ENCODE measurements at regions not wholly inside any gene's neighbourhood (a gene's known extent, or its start where the extent isn't known, plus 50 kb on each side); places are given as distances from the start of the nearest gene placed in this dataset.
"Not testable (repeated sequence)": the region's sequence is repeated elsewhere in the genome, so short reads cannot be mapped to it uniquely, and the experiment has no call there.

DNA sequence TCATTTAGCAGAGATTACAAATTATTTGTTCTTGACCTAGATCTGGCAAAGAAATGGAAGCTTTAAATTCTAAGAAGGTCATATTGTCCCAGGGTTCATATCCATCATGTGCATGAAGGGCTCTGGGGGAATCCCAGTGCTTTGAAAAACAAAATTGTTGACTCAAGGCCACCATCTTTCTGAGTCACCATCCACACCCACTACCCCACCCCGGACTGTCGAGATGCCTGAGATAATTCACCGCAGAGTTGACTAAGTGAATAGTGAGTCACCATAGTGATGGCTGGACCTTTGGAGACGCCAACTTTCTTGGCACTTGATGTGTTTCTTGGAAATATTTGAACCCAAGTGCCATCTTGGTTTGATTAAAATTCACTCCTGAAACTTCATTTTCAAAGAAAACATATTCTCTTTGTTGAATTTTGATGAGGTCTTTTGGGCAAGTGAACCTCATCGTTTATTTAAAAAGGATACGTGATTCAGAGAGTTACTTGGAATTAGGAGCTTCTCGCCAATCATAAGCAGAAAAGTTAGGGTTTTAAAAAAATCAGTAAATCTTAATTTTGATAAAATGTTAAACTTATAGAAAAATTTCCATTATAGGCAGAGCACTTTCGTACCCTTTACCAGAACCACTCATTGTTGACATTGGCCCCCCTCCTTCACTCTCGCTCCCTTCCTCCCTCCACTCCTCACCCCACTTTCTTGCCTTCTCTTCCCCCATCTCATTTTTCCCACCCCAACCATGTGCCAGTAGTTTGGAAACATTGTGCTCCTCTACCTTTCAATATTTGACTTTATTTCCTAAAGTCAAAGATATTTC lies 53.0 kb upstream of the LYZL2 start:
- H3K79me2 ChIP-seq (ENCODE audit: insufficient read depth, low read length); H3K4me1 ChIP-seq (ENCODE audit: insufficient read depth, low read length); H3K4me2 ChIP-seq (ENCODE audit: low read depth, low read length); H3K4me3 ChIP-seq (replicated peaks in 1 of 3; ENCODE audit: insufficient read depth in 1 of 3, low read depth in 2 of 3, low read length in 3 of 3); H3K9me3 ChIP-seq (ENCODE audit: low read length); POLR2A ChIA-PET; ATAC-seq; H4K20me1 ChIP-seq (ENCODE audit: insufficient read depth, low read length); H3K27ac ChIP-seq (ENCODE audit: extremely low read length, insufficient read depth, low read length); FAIRE-seq; H3K36me3 ChIP-seq (replicated peaks in 1 of 2; ENCODE audit: control insufficient read depth in 1 of 2, insufficient read depth in 2 of 2, low read length in 2 of 2); intact Hi-C loops (cut with micrococcal nuclease; ENCODE audit: unreplicated experiment); H3K9ac ChIP-seq (ENCODE audit: insufficient read depth, low read depth, low read length); in situ Hi-C loops (cut with HindIII; ENCODE audit: extremely low pct_ligation_motif_present, low pct_unique_long_range_greater_than_20kb); CTCF ChIA-PET (ENCODE audit: low intra/inter-chr PET ratio, low total read pairs); H2AFZ ChIP-seq (ENCODE audit: low read length); BruUV-seq (replicated peaks); TF ChIP-seq EP300 (CRISPR knock-in tag; IDR thresholded peaks at IDR 0.05; ENCODE audit: borderline replicate concordance): not testable (repeated sequence)
- TF ChIP-seq ATF3 (CRISPR knock-in tag; IDR thresholded peaks at IDR 0.05) (0 out of 2 replicates have a peak, but pooled peaks have one; percentile 22), EP300 (IDR thresholded peaks at IDR 0.05; ENCODE audit: low read depth in 2 of 2, low read length in 2 of 2) (peak in 1 of 2 experiments; percentile 29; a peak in 1 of 4 replicates), ZNF644 (CRISPR knock-in tag; IDR thresholded peaks at IDR 0.05; ENCODE audit: low read depth) (peak; percentile 74; the same call in 1 of the 2 replicates), FOSL2 (CRISPR knock-in tag; IDR thresholded peaks at IDR 0.05) (peak; percentile 91)
- TF ChIP-seq, protein P1, sequence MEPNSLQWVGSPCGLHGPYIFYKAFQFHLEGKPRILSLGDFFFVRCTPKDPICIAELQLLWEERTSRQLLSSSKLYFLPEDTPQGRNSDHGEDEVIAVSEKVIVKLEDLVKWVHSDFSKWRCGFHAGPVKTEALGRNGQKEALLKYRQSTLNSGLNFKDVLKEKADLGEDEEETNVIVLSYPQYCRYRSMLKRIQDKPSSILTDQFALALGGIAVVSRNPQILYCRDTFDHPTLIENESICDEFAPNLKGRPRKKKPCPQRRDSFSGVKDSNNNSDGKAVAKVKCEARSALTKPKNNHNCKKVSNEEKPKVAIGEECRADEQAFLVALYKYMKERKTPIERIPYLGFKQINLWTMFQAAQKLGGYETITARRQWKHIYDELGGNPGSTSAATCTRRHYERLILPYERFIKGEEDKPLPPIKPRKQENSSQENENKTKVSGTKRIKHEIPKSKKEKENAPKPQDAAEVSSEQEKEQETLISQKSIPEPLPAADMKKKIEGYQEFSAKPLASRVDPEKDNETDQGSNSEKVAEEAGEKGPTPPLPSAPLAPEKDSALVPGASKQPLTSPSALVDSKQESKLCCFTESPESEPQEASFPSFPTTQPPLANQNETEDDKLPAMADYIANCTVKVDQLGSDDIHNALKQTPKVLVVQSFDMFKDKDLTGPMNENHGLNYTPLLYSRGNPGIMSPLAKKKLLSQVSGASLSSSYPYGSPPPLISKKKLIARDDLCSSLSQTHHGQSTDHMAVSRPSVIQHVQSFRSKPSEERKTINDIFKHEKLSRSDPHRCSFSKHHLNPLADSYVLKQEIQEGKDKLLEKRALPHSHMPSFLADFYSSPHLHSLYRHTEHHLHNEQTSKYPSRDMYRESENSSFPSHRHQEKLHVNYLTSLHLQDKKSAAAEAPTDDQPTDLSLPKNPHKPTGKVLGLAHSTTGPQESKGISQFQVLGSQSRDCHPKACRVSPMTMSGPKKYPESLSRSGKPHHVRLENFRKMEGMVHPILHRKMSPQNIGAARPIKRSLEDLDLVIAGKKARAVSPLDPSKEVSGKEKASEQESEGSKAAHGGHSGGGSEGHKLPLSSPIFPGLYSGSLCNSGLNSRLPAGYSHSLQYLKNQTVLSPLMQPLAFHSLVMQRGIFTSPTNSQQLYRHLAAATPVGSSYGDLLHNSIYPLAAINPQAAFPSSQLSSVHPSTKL (CRISPR knock-in tag; IDR thresholded peaks at IDR 0.05): peak; percentile 33; the same call in 1 of the 2 replicates
- peak; percentile 61 for DNase-seq (ENCODE audit: low spot score)
- 1% methylated on average over 9 of the region's 9 CpGs for WGBS (ENCODE audit: low lambda C conversion rate)
- H3K27me3 ChIP-seq (ENCODE audit: control insufficient read depth in 1 of 2, insufficient read depth in 2 of 2, low read length in 2 of 2): peaks cover 0 to 10% of the 10 kb centered on the region in 2 experiments; a peak in 1 of 5 replicates

Measured in HepG2 (cell line).